ENCODE measurements at regions not wholly inside any gene's neighbourhood (a gene's known extent, or its start where the extent isn't known, plus 50 kb on each side); places are given as distances from the start of the nearest gene placed in this dataset.

DNA sequence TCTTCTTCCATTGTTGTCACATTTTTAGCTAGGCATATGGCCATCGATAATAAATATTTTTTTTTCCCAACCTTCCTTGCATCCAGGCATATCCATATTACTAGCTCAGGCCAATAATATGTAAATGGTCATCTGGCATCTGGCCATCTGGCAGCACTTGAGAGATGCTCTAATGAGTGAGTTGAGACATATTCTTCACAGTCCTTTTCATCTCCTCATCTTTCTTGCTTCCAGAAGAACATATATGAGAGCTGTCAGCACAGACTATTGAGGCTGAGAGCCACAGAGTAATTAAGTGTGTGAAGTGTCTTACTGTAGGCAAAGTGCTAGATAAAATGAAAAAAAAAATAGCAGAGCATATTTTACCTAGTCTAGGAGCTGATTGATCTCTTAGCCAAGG, 628.4 kb upstream of the TMPRSS15 start:
- Histone ChIP-seq H2BK12ac (ENCODE audit: low read length in 2 of 2) (no peak overlapping the region), H3K18ac (ENCODE audit: low read depth in 1 of 2, low read length in 2 of 2) (no peak overlapping the region), H3K14ac (ENCODE audit: low read length in 2 of 2) (no peak overlapping the region), H2BK120ac (ENCODE audit: low read depth, low read length) (no peak overlapping the region), H3K4me2 (ENCODE audit: low read length, poor library complexity, severe bottlenecking) (no peak overlapping the region), H2AFZ (ENCODE audit: low read depth, low read length) (no peak overlapping the region), H2BK15ac (ENCODE audit: low read depth, poor library complexity, severe bottlenecking) (no peak overlapping the region), H3K9me3 (ENCODE audit: control insufficient read depth, low read length) (no peaks in the 10 kb centered on the region), H4K91ac (ENCODE audit: low read length) (no peak overlapping the region), H3K4me1 (ENCODE audit: control insufficient read depth, insufficient read depth, low read depth, low read length) (no peaks in the 10 kb centered on the region), H3K4me3 (ENCODE audit: insufficient read depth in 1 of 2, low read depth in 1 of 2, low read length in 2 of 2) (no peak overlapping the region), H2AK5ac (ENCODE audit: low read length, severe bottlenecking) (no peak overlapping the region), H3K9ac (ENCODE audit: low read length) (no peak overlapping the region), H3K36me3 (ENCODE audit: control insufficient read depth in 1 of 2, insufficient read depth in 2 of 2, low read depth in 1 of 2, low read length in 2 of 2) (no peaks in the 10 kb centered on the region), H4K8ac (ENCODE audit: low read length) (no peak overlapping the region), H3K27ac (ENCODE audit: low read length, poor library complexity, severe bottlenecking) (no peak overlapping the region), H3K79me1 (replicated peaks; ENCODE audit: low read length, poor library complexity, severe bottlenecking) (no peaks in the 10 kb centered on the region), H2BK5ac (ENCODE audit: low read depth, low read length, poor library complexity, severe bottlenecking) (no peak overlapping the region), H3K4ac (ENCODE audit: low read depth in 1 of 2, low read length in 2 of 2) (no peak overlapping the region), H3K23ac (ENCODE audit: low read length in 2 of 2) (no peak overlapping the region), H3K27me3 (ENCODE audit: control insufficient read depth in 1 of 2, insufficient read depth in 1 of 2, low read length in 2 of 2) (no peaks in the 10 kb centered on the region)
- DNase-seq = no peak
- 90% methylated on average over 1 of the region's 1 CpG for WGBS

DNA sequence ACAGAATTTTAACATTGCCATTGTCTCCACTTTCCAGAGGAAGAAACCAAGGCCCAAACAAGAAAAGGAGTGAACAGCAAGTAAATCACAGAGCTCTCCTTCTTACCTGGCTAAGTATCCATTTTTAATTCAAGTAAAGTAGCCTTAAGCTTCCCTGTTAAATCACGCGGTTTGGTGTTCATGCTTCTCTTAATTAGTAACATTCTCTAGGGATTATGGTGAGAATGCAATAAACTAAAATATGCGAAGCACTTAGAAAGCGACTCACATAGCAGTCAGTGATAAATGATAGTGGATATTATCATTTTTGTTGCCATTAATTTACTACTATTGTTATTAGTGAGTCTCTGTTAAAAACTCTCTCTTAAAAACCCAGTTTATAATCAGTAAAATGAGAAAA, 630.5 kb upstream of the TMPRSS15 start:
- H3K23ac ChIP-seq (ENCODE audit: low read length in 2 of 2) = no peak overlapping the region
- H3K27me3 ChIP-seq (ENCODE audit: control insufficient read depth in 1 of 2, insufficient read depth in 1 of 2, low read length in 2 of 2) = no peaks in the 10 kb centered on the region
- no peak overlapping the region for H3K4me2 ChIP-seq (ENCODE audit: low read length, poor library complexity, severe bottlenecking)
- no peak overlapping the region for H2AK5ac ChIP-seq (ENCODE audit: low read length, severe bottlenecking)
- H3K4ac ChIP-seq (ENCODE audit: low read depth in 1 of 2, low read length in 2 of 2) = no peak overlapping the region
- H3K4me3 ChIP-seq (ENCODE audit: insufficient read depth in 1 of 2, low read depth in 1 of 2, low read length in 2 of 2) = no peak overlapping the region
- H3K27ac ChIP-seq (ENCODE audit: low read length, poor library complexity, severe bottlenecking) = no peak overlapping the region
- H4K8ac ChIP-seq (ENCODE audit: low read length) = no peak overlapping the region
- no peak overlapping the region for H2AFZ ChIP-seq (ENCODE audit: low read depth, low read length)
- H3K9me3 ChIP-seq (ENCODE audit: control insufficient read depth, low read length) = peaks cover 3% of the 10 kb centered on the region
- no peak for DNase-seq
- no peak overlapping the region for H3K9ac ChIP-seq (ENCODE audit: low read length)
- H2BK15ac ChIP-seq (ENCODE audit: low read depth, poor library complexity, severe bottlenecking) = no peak overlapping the region
- H3K4me1 ChIP-seq (ENCODE audit: control insufficient read depth, insufficient read depth, low read depth, low read length) = no peaks in the 10 kb centered on the region
- H4K91ac ChIP-seq (ENCODE audit: low read length) = no peak overlapping the region
- no peak overlapping the region for H2BK120ac ChIP-seq (ENCODE audit: low read depth, low read length)
- H3K14ac ChIP-seq (ENCODE audit: low read length in 2 of 2) = no peak overlapping the region
- H2BK5ac ChIP-seq (ENCODE audit: low read depth, low read length, poor library complexity, severe bottlenecking) = no peak overlapping the region
- H3K79me1 ChIP-seq (replicated peaks; ENCODE audit: low read length, poor library complexity, severe bottlenecking) = no peaks in the 10 kb centered on the region
- no CpG with 5 or more reads among the region's 4 CpGs for WGBS
- no peaks in the 10 kb centered on the region for H3K36me3 ChIP-seq (ENCODE audit: control insufficient read depth in 1 of 2, insufficient read depth in 2 of 2, low read depth in 1 of 2, low read length in 2 of 2)
- no peak overlapping the region for H3K18ac ChIP-seq (ENCODE audit: low read depth in 1 of 2, low read length in 2 of 2)
- H2BK12ac ChIP-seq (ENCODE audit: low read length in 2 of 2) = no peak overlapping the region

DNA sequence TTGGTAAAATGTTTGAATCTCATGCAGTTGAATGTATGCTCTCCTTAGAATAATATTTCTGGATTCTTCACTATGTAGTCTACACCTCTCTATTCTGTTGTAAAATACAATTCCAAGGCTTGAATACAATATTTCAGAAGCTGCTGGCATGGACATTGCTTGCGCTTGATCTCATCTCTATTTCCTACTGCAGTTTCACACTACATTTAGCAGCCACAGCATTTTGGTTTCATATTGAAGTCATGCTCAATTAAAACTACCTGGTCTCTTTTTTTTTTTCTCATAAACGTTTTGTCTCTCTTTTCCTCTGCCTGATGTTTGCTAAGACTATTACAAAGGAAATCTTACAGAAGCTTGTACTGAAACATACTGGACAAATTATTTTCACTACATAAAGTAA, 631.0 kb upstream of the TMPRSS15 start:
- no peaks in the 10 kb centered on the region for H3K79me1 ChIP-seq (replicated peaks; ENCODE audit: low read length, poor library complexity, severe bottlenecking)
- no peak overlapping the region for H2AFZ ChIP-seq (ENCODE audit: low read depth, low read length)
- no peak overlapping the region for H4K91ac ChIP-seq (ENCODE audit: low read length)
- no peak overlapping the region for H3K4me3 ChIP-seq (ENCODE audit: insufficient read depth in 1 of 2, low read depth in 1 of 2, low read length in 2 of 2)
- H3K4me2 ChIP-seq (ENCODE audit: low read length, poor library complexity, severe bottlenecking) = no peak overlapping the region
- H3K27ac ChIP-seq (ENCODE audit: low read length, poor library complexity, severe bottlenecking) = no peak overlapping the region
- no peak overlapping the region for H4K8ac ChIP-seq (ENCODE audit: low read length)
- H3K4me1 ChIP-seq (ENCODE audit: control insufficient read depth, insufficient read depth, low read depth, low read length) = no peaks in the 10 kb centered on the region
- DNase-seq = no peak
- no peak overlapping the region for H3K14ac ChIP-seq (ENCODE audit: low read length in 2 of 2)
- whole genome bisulfite sequencing = 97% methylated on average over 1 of the region's 2 CpGs
- no peaks in the 10 kb centered on the region for H3K36me3 ChIP-seq (ENCODE audit: control insufficient read depth in 1 of 2, insufficient read depth in 2 of 2, low read depth in 1 of 2, low read length in 2 of 2)
- no peak overlapping the region for H2BK5ac ChIP-seq (ENCODE audit: low read depth, low read length, poor library complexity, severe bottlenecking)
- peaks cover 3% of the 10 kb centered on the region for H3K9me3 ChIP-seq (ENCODE audit: control insufficient read depth, low read length)
- H2BK120ac ChIP-seq (ENCODE audit: low read depth, low read length) = no peak overlapping the region
- H2BK15ac ChIP-seq (ENCODE audit: low read depth, poor library complexity, severe bottlenecking) = no peak overlapping the region
- no peak overlapping the region for H3K18ac ChIP-seq (ENCODE audit: low read depth in 1 of 2, low read length in 2 of 2)
- H3K9ac ChIP-seq (ENCODE audit: low read length) = no peak overlapping the region
- no peak overlapping the region for H2AK5ac ChIP-seq (ENCODE audit: low read length, severe bottlenecking)
- no peak overlapping the region for H3K4ac ChIP-seq (ENCODE audit: low read depth in 1 of 2, low read length in 2 of 2)
- H3K23ac ChIP-seq (ENCODE audit: low read length in 2 of 2) = no peak overlapping the region
- no peak overlapping the region for H2BK12ac ChIP-seq (ENCODE audit: low read length in 2 of 2)
- H3K27me3 ChIP-seq (ENCODE audit: control insufficient read depth in 1 of 2, insufficient read depth in 1 of 2, low read length in 2 of 2) = no peaks in the 10 kb centered on the region

DNA sequence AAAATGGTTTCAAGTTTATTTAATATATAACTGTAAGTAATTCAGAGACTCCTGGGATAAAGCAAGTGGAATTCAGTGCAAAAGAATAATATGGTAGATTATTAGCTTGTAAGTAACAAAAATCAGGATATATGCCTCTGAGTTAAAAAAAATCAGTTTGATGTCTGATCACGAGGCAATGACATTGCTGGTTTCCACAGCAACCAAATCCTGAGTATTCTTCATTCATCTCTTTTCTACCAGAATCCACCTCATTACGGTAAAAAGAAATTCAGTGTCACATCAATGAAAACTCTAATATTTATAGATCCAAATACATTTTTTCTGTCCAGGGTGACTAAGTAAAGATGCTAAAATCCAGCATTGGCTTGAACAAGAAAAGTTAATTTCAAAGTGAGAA, 642.3 kb upstream of the TMPRSS15 start:
- no peaks in the 10 kb centered on the region for H3K36me3 ChIP-seq (ENCODE audit: control insufficient read depth in 1 of 2, insufficient read depth in 2 of 2, low read depth in 1 of 2, low read length in 2 of 2)
- no peak overlapping the region for H2BK12ac ChIP-seq (ENCODE audit: low read length in 2 of 2)
- no peak overlapping the region for H2AFZ ChIP-seq (ENCODE audit: low read depth, low read length)
- H2BK5ac ChIP-seq (ENCODE audit: low read depth, low read length, poor library complexity, severe bottlenecking) = no peak overlapping the region
- DNase-seq = no peak
- H3K27me3 ChIP-seq (ENCODE audit: control insufficient read depth in 1 of 2, insufficient read depth in 1 of 2, low read length in 2 of 2) = no peaks in the 10 kb centered on the region
- H2AK5ac ChIP-seq (ENCODE audit: low read length, severe bottlenecking) = no peak overlapping the region
- no peak overlapping the region for H3K4me3 ChIP-seq (ENCODE audit: insufficient read depth in 1 of 2, low read depth in 1 of 2, low read length in 2 of 2)
- WGBS = 71% methylated on average over 1 of the region's 2 CpGs
- H3K4me1 ChIP-seq (ENCODE audit: control insufficient read depth, insufficient read depth, low read depth, low read length) = no peaks in the 10 kb centered on the region
- H3K9ac ChIP-seq (ENCODE audit: low read length) = no peak overlapping the region
- H3K4me2 ChIP-seq (ENCODE audit: low read length, poor library complexity, severe bottlenecking) = no peak overlapping the region
- H3K4ac ChIP-seq (ENCODE audit: low read depth in 1 of 2, low read length in 2 of 2) = no peak overlapping the region
- H2BK120ac ChIP-seq (ENCODE audit: low read depth, low read length) = no peak overlapping the region
- H3K14ac ChIP-seq (ENCODE audit: low read length in 2 of 2) = no peak overlapping the region
- H3K23ac ChIP-seq (ENCODE audit: low read length in 2 of 2) = no peak overlapping the region
- H3K27ac ChIP-seq (ENCODE audit: low read length, poor library complexity, severe bottlenecking) = no peak overlapping the region
- peaks cover 4% of the 10 kb centered on the region for H3K9me3 ChIP-seq (ENCODE audit: control insufficient read depth, low read length)
- no peak overlapping the region for H2BK15ac ChIP-seq (ENCODE audit: low read depth, poor library complexity, severe bottlenecking)
- no peak overlapping the region for H3K18ac ChIP-seq (ENCODE audit: low read depth in 1 of 2, low read length in 2 of 2)
- H4K91ac ChIP-seq (ENCODE audit: low read length) = no peak overlapping the region
- H3K79me1 ChIP-seq (replicated peaks; ENCODE audit: low read length, poor library complexity, severe bottlenecking) = no peaks in the 10 kb centered on the region
- H4K8ac ChIP-seq (ENCODE audit: low read length) = no peak overlapping the region

Data from mesenchymal stem cell (in vitro differentiated cells and primary cell).